Heart right ventricle (tissue), 16 donors: ENCODE measurements at regions not wholly inside any gene's neighbourhood (a gene's known extent, or its start where the extent isn't known, plus 50 kb on each side); places are given as distances from the start of the nearest gene placed in this dataset.

Experiments
- ATAC-seq, 8 donors: fragments of 200-7000 bp; cut with Tn5 transposase; one replicate each; pipeline ENCODE4 v1.9.1; 2020; ENCODE audit warnings: mild to moderate bottlenecking in 8 of 8, moderate library complexity in 8 of 8, moderate number of reproducible peaks in 1 of 8
- DNase-seq, 2 donors: peaks; one replicate each; pipeline ENCODE4 v3.0.0-alpha.2; 2020
- H3K27ac ChIP-seq, 10 donors: fragments of 200-600 bp; sonication (generic) in 2 of 10; one replicate each; pipeline versions ENCODE4 v1.5.0 to v1.8.0; 2020 to 2022; ENCODE audit warnings: mild to moderate bottlenecking in 3 of 10
- H3K27me3 ChIP-seq, 7 donors: fragments of 200-600 bp; one replicate each; pipeline ENCODE4 v1.8.0; 2021 to 2022; ENCODE audit warnings: mild to moderate bottlenecking in 2 of 7
- H3K36me3 ChIP-seq, 9 donors: fragments of 200-600 bp; sonication (generic) in 1 of 9; one replicate each; pipeline versions ENCODE4 v1.5.0 to v1.8.0; 2020 to 2022; ENCODE audit warnings: mild to moderate bottlenecking in 2 of 9
- H3K4me1 ChIP-seq, 9 donors: fragments of 200-600 bp; sonication (generic) in 1 of 9; one replicate each; pipeline versions ENCODE4 v1.5.0 to v1.8.0; 2020 to 2022; ENCODE audit warnings: mild to moderate bottlenecking in 4 of 9
- H3K4me3 ChIP-seq, 10 donors: fragments of 200-600 bp; sonication (generic) in 2 of 10; one replicate each; pipeline versions ENCODE4 v1.5.0 to v1.8.0; 2020 to 2022; ENCODE audit warnings: mild to moderate bottlenecking in 7 of 10, moderate library complexity in 2 of 10
- H3K9me3 ChIP-seq, 11 donors: fragments of 200-600 bp in 10 of 11; sonication (generic) in 2 of 11; one replicate each; pipeline versions ENCODE4 v1.5.0 to v1.8.0; 2013 to 2022; ENCODE audit warnings: mild to moderate bottlenecking in 2 of 11, control low read depth in 1 of 11, moderate library complexity in 1 of 11
- WGBS, 2 donors: extraction: QIAGEN DNeasy Blood & Tissue Kit; methylation state at CpG; one replicate each; pipeline ENCODE4 v1.1.7; 2013; ENCODE audit warnings: inconsistent platforms in 1 of 2; 5-methylcytosine and 5-hydroxymethylcytosine counted together
- intact Hi-C, 10 donors: fragments of 100-400 bp; cut with DNase I; formaldehyde crosslinking; loops; one replicate each; pipeline versions ENCODE4 v1.11.1 to v1.14.2; 2022
- TF ChIP-seq, protein P1 (sequence below), 9 donors: fragments of 200-600 bp; sonication (generic) in 2 of 9; IDR thresholded peaks; one replicate each; pipeline versions ENCODE4 v1.5.0 to v1.8.0; 2021 to 2022; ENCODE audit warnings: antibody characterized with exemption in 9 of 9, mild to moderate bottlenecking in 5 of 9, moderate library complexity in 1 of 9
- donor health status: Arrhythmogenic right ventricular cardiomyopathy.
- donor health status: ischemic (EF 13 %, LVEDD 7.1; RV severe dilation, severe dysfunction).
- donor health status: healthy with polysubstance abuse.
- donor health status: DM: no; HTN: yes; CAD: no.
- donor health status: DM: no; HTN: no; CAD: no.
- donor health status: ischemic (EF 25% LVEDD 6.9; RV normal size, moderate dysfunction).
- donor health status: ischemic (EF 25% LVEDD 5.7; RV mildly dilated, moderate dysfunction).
- donor health status: healthy.
- donor health status: DM: yes; HTN: yes; CAD: no.
- donor health status: Ischemic cardiomyopathy.
- donor health status: ischemic (EF 35%, LVEDD 5.7; RV mildly dilated, moderate dysfunction).
- donor health status: nonischemic (EF 11% LVEDD 7.7; RV severe dilation, severe dysfunction).
- donor health status: DM: yes; HTN: yes; CAD: no.
- donor health status: PGD.
- donor health status: ischemic (EF 29% LVEDD 5.4; RV normal size, mild dysfunction).
- donor health status: nonischemic (EF 23%, LVEDD 6.1; RV moderate dilation, normal function).

DNA sequence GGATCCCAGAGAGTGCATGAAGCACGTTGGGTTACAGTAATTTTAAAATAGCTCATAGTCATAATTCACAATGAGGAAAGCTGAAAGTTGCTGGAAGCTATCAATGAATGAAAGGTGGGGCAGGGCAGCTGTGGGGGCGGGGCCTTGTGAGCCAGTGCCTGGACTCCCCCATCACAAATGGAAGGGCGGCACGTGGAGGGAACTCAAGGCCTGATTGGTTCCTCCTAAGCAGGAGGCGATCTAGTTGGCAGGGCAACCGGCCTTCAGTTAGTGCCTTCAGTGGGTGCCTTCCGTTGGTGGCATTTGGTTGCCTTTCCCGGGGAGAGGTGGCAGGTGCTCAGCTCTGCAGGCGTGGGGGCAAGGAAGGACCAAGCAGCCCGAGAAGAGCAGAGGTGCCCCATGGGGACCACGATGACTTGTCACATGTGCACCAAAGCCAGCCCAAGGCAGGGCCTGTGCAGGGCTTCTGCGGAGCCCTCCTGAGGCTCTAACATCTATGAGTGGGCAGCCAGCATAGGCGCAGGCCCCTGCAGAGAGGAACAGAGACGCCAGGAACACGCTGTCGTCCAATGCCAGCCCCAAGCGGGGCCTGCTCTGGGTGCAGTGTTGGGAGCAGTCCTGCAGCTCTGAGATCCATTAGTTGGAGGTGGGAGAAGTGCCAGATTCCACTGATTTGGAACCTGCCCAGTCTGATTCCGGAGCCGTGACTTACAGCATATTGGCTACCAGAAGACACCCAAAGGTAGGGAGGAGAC is 59.8 kb upstream of the PDSS1 start:
- intact Hi-C loops = no loop called here
- no peaks in the 10 kb centered on the region for H3K36me3 ChIP-seq
- WGBS, 2 donors = 80 to 81% methylated on average over 19 of the region's 19 CpGs
- H3K4me3 ChIP-seq = no peak overlapping the region
- no peak overlapping the region for H3K27ac ChIP-seq
- H3K9me3 ChIP-seq = peaks cover 0 to 17% (median 0%) of the 10 kb centered on the region in 11 donors
- no peak for ATAC-seq
- no peak for DNase-seq
- no peaks in the 10 kb centered on the region for H3K27me3 ChIP-seq
- TF ChIP-seq, protein P1, sequence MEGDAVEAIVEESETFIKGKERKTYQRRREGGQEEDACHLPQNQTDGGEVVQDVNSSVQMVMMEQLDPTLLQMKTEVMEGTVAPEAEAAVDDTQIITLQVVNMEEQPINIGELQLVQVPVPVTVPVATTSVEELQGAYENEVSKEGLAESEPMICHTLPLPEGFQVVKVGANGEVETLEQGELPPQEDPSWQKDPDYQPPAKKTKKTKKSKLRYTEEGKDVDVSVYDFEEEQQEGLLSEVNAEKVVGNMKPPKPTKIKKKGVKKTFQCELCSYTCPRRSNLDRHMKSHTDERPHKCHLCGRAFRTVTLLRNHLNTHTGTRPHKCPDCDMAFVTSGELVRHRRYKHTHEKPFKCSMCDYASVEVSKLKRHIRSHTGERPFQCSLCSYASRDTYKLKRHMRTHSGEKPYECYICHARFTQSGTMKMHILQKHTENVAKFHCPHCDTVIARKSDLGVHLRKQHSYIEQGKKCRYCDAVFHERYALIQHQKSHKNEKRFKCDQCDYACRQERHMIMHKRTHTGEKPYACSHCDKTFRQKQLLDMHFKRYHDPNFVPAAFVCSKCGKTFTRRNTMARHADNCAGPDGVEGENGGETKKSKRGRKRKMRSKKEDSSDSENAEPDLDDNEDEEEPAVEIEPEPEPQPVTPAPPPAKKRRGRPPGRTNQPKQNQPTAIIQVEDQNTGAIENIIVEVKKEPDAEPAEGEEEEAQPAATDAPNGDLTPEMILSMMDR (IDR thresholded peaks at IDR 0.05) = no peak
- no peaks in the 10 kb centered on the region for H3K4me1 ChIP-seq

DNA sequence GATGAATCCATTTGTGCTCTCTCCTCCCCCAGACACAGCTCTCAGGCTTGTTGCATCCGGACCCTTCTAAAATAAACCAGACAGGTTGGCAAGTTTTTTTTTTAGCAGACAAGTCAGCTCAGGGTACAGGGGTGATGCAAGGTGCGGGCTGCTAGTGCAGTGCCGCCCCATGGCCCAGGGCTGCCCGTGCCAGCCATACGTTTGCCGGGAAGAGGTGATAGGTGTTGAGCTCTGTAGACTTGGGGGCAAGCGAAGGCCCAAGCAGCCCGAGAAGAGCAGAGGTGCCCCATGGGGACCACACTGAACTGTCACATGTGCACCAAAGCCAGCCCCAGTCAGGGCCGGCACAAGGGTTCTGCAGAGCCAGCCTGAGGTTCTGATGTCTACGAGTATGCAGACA is 57.1 kb upstream of the PDSS1 start:
- Histone ChIP-seq H3K4me3 (no peak overlapping the region), H3K27ac (no peak overlapping the region), H3K9me3 (peaks cover 0 to 11% (median 0%) of the 10 kb centered on the region in 11 donors), H3K27me3 (no peaks in the 10 kb centered on the region), H3K4me1 (no peaks in the 10 kb centered on the region), H3K36me3 (no peaks in the 10 kb centered on the region)
- no peak for DNase-seq
- intact Hi-C loops = no loop called here
- 85 to 87% methylated on average over 10 of the region's 10 CpGs for WGBS, 2 donors
- no peak for ATAC-seq
- TF ChIP-seq, protein P1 (IDR thresholded peaks at IDR 0.05) = no peak

DNA sequence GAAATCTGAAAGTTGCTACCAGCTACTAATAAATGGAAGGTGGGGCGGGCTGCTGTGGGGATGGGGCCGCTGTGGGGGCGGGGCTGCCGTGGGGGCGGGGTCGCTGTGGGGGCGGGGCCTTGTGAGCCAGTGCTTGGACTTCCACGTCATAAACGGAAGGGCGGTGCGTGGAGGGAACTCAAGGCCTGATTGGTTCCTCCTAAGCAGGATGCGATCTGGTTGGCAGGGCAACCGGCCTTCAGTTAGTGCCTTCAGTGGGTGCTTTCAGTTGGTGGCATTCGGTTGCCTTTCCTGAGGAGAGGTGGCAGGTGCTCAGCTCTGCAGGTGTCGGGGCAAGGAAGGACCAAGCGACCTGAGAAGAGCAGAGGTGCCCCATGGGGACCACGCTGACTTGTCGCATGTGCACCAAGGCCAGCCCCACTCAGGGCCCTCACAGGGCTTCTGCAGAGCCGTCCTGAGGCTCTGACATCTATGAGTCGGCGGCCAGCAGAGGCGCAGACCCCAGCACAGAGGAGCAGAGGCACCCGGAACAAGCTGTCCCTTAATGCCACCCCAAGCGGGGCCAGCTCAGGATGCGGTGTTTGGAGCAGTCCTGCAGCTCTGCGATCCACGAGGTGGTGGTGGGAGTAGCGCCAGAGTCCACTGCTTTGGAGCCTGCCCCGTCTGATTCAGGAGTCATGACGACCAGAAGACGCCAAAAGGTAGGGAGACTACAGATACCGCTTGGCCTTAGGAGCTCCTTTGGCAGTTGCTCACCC is 54.4 kb upstream of the PDSS1 start:
- TF ChIP-seq, protein P1 (IDR thresholded peaks at IDR 0.05) = no peak
- Histone ChIP-seq H3K27ac (no peak overlapping the region), H3K9me3 (peaks cover 0 to 11% (median 0%) of the 10 kb centered on the region in 11 donors), H3K4me3 (no peak overlapping the region), H3K27me3 (no peaks in the 10 kb centered on the region), H3K4me1 (no peaks in the 10 kb centered on the region), H3K36me3 (no peaks in the 10 kb centered on the region)
- intact Hi-C loops = no loop called here
- 85 to 86% methylated on average over 32 of the region's 32 CpGs for WGBS, 2 donors
- no peak for DNase-seq
- no peak for ATAC-seq

DNA sequence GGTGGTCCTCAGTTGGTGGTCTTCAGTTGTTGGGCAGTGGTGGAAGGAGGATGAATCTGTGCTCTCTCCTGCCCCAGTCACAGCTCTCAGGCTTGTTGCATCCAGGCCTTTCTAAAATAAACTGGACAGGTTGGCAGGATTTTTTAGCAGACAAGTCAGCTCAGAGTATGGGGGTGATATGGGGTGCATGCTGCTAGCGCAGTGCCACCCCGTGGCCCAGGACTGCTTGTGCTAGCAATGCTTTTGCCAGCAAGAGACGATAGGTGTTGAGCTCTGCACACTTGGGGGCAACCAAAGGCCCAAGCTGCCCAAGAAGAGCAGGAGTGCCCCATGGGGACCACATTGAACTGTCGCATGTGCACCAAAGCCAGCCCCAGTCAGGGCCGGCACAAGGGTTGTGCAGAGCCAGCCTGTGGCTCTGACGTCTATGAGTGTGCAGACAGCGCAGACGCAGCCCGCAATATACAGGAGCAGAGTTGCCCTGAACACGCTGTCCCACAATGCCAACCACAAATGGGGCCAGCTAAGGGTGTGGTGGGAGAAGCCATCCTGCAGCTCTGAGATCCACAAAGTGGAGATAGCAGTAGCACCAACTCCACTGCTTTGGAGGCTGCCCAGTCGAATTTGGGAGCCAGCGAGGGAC is 49.8 kb upstream of the PDSS1 start:
- TF ChIP-seq, protein P1 (IDR thresholded peaks at IDR 0.05) = no peak
- ATAC-seq (no peak), DNase-seq (no peak)
- H3K9me3 ChIP-seq = no peaks in the 10 kb centered on the region
- intact Hi-C loops = no loop called here
- H3K4me3 ChIP-seq = no peak overlapping the region
- WGBS, 2 donors = 89 to 91% methylated on average over 12 of the region's 12 CpGs
- no peaks in the 10 kb centered on the region for H3K36me3 ChIP-seq
- H3K27me3 ChIP-seq = peaks cover 0 to 6% (median 0%) of the 10 kb centered on the region in 7 donors
- no peak overlapping the region for H3K27ac ChIP-seq
- H3K4me1 ChIP-seq = no peaks in the 10 kb centered on the region
